Middle frontal gyrus (tissue), 1 donor: ENCODE measurements at regions not wholly inside any gene's neighbourhood (a gene's known extent, or its start where the extent isn't known, plus 50 kb on each side); places are given as distances from the start of the nearest gene placed in this dataset.
"Not testable (repeated sequence)": the region's sequence is repeated elsewhere in the genome, so short reads cannot be mapped to it uniquely, and the experiment has no call there.

Experiments
- DNase-seq: peaks from one replicate; pipeline ENCODE4 v3.0.0-alpha.2; 2015; ENCODE audit warnings: low spot score; ENCODE audit errors: extremely low spot score

DNA sequence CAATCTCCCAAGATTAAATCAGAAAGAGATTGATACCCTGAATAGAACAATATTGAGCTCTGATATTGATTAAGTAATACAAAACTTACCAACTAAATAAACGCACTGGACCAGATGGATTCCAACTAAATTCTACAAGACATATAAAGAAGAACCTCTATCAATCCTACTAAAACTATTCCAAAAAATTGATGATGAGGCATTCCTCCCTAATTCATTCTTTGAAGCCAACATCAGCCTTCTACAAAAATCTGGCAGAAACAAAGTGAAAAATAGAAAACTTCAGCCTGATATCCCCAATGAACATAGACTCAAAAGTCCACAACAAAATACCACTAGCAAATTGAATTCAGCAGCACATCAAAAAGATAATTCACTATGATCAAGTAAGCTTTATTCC, 695.5 kb downstream of the NYAP2 start:
- no peak for DNase-seq

DNA sequence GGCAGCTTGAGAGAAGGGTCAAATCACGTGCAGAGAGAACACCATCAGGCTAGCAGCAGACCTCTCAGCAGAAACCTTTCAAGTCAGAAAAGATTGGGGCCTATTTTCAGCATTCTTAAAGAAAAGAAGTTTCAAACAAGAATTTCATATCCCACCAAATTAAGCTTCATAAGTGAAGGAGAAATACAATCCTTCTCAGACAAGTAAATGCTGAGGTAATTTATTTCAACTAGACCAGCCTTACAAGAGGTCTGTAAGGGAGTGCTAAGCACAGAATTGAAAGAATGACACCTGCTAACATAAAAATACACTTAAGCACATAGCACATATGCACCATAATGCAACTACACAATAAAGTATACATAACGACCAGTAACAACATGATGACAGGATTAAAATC, 693.9 kb downstream of the NYAP2 start:
- DNase-seq = no peak

DNA sequence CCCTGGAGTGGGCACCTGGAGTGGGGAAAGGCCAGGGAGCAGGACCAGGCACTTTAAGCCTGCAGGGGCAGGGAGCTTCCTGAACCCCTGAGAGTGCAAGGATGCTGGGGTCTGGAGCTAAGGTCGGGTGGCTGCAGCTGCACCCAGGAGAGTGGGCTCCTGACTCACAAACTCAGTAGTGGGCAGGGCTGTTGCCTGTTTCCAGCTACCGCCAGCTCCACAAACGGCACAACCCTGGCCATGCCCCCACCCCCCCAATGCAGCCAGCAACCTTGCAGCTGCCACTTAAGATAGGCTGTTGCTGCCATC, 688.8 kb downstream of the NYAP2 start:
- no peak for DNase-seq

DNA sequence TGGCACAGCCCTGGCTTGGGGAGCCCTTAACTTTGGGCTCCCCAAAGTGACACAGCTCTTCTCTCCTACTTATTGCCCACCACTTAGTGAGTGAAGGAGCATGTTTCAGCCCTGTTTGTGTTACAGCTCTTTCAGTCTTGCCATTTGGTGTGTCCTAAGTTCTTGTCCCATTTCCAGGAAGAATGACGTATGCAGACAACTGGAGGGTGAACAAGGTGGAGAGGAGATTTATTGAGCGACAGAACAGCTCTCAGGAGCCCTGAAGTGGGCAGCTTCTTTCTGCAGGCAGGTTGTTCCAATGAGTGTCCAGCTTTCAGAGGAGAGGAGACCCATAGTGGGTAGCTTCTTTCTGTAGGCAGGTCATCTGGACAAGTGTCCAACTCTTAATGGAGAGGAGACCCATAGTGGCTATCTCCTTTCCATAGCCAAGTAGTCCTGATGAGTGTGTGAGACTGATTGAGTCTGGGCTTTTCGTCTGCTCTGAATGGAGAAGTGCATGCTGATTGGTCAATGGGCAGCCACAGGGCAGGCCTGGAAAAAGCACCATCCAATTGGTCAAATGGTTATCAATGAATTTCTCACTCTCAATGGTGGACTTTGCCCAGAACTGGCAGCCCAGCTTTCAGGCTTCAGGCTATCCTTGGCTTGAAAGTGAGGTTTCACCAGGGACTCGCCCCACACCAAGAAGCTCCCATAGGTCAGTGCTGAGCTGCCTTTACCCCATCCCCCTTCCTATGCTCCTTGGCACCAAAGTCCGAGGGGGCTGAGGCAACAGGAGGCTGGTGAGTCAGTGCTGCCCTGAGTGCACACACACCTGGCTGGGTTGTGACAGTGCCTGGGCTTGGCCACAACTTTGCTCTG, 688.2 kb downstream of the NYAP2 start:
- DNase-seq = no peak

DNA sequence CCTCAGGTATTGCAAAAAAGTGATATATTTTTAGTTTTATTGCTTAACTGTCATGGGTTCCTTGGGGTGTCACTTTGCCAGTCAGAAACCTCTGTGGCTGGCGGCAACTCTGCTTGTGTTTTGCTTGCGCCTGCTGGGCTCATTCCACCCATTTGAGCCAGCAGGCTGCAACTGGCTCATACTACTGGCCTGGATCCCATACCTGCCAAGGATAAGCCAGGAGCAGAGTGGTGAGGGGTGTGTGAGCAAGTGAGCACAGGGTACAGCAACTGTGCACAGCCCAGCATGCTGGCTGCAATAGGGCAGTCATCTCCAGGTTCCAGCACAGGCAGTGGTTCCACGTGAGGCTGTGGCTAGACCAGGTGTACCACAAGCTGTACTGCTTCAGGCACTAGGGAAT, 687.5 kb downstream of the NYAP2 start:
- no peak for DNase-seq

DNA sequence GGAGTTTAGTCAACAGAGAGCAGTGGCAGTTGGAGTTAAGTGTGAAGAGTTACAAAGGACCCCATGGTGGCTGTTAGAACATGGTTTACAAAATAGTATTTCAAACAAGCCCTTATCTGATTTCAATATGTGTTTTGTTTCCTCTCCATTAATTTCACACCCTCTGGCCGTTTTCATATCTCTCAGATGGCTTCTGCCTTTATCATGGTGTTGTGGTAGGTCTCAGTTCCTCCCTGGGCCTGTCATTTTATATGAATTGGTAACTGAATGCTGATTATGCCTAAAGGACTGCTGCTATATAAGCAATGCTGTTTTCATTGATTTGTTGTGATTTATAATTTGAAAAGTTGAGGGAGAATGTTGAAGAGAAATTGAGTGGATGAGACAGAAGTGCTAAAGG, 686.7 kb downstream of the NYAP2 start:
- no peak for DNase-seq

DNA sequence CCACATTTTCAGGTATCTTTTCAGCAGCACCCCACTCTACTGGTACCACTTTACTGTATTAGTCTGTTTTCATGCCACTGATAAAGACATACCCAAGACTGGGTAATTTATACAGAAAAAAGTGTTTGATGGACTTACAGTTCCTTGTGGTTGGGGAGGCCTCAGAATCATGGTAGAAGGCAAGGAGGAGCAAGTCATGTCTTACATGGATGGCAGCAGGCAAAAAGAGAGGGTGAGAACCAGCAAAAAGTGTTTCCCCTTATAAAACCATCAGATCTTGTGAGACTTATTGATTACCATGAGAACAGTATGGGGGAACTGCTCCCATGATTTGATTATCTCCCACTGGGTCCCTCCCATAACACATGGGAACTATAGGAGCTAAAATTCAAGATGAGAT, 685.9 kb downstream of the NYAP2 start:
- DNase-seq = not testable (repeated sequence)

DNA sequence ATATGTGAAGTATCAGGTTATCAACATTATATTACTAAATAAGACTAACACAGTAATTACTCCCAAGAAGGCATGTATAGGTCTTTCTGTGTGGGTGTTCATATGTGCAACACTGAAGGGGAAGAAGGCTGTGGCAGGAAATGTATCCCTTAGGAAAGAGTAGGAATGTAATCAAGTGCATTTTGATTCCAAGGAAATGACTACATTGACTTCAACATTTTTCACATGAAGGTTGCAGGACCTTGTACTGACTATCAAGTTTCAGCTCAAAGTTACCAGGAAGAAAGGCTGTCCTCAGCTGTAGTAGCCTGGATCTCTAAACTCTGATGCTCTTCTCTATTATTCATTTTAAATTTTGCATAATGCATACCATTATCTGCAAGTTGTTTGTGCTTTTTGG, 680.8 kb downstream of the NYAP2 start:
- DNase-seq = no peak

DNA sequence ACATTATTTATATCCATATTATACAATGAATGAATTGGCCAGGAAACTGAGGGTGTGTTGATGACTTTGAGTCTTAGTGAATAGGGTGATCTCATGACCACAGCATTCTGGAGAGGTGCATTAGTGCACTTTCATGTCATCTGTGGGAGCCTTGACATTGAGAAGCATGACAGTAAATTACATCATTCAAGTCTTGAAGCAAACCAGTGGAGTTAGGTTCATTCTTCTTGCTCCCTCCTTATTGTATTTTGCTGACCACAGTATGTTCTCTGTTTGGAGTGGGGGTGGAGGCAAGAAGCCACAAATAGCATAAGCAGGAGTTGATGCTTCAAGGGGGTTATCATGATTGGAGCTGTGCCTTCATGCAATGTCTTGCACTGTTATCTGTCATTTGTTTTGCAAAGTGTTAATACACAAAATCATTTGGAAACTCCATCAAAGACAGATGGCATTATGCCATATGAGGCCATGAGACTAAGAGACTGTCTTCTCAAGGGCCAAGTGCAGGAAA, 680.2 kb downstream of the NYAP2 start:
- no peak for DNase-seq

DNA sequence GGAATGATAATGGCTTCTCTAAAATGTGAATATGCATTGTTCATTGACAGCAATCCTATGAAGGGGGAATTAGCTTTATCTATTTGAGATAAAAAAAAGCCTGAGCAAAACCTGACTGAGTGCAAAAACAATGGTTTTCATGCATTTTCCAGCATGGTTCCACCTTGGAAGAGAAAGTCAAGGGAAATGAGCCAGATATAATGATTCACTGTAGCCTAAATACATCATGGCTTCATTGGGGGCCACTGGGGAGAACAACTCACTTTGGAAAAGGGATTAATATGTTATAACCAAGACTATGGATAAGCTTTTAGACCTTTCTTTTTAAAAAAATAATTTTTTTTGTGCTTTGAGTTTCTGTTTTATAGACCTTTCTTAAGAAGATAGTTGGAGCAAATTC, 679.7 kb downstream of the NYAP2 start:
- no peak for DNase-seq

DNA sequence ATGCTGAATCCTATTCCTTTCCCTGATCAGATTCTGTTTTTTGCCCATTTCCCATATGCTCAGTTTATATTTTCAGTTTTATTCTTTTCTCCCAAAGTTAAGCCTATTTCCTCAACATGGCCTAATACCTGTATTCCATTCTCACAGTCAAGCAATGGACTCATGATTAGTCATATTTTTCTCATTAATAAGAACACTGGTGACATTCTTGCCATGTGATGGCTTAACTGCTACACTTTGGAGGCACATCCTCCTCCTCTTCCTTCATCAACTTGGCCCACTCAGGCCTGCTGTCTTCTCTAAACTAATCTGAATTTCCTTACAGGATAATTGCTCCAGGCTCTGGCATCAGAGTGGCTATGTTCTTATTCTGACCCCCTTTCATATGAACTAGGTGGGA, 679.2 kb downstream of the NYAP2 start:
- no peak for DNase-seq

DNA sequence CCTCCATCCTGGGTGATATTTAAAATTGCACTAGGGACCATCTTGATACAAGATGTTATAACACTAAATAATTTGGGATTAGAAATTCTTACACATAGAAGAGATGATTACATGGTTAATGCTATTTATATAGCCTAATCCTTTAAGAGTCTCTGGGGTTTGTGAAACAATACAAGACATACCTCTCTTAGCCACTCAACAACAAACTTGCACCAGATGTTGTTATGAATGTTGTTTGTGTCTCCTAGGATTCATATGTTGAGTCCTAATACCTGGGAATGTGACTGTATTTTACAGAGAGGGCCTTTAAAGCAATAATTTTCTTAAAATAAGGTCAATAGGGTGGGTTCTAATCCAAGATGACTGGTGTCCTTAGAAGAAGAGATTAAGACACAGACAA, 678.3 kb downstream of the NYAP2 start:
- no peak for DNase-seq

DNA sequence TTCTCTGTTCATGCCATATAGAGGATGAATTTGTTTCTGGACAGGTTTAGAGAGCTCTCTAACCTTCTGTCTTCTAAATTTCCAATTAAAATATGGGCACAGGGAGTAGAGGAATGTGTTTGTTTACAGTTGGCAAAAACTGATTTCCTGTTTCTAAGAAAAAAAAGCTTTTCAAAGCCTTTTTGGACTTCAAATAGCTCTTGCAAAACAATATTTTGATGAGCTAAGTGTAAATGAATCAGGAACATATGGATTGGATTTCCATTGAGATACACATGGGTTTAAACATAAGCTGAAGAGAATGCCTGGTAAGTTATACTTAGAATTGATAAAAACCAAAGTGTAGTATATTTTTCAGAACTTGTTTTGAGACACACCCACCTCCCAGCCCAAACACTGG, 677.5 kb downstream of the NYAP2 start:
- no peak for DNase-seq

DNA sequence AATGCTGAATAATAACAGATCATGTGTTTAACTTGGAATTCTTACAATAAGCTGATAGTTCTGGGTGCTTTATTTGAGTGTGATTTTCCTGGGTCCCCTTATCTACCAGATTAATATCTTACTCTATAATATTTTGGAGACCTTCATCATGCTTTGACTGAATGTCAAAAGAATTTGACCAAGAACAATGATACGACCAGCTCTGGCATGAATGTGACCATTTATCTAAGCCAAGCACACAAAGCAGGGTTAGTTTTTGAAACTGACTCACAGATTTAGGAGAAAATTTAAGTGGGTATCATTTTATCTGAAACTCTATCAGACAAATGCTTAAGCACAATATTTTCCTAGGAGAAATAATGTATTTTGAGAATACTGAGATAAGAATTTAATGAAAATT, 677.0 kb downstream of the NYAP2 start:
- DNase-seq = no peak

DNA sequence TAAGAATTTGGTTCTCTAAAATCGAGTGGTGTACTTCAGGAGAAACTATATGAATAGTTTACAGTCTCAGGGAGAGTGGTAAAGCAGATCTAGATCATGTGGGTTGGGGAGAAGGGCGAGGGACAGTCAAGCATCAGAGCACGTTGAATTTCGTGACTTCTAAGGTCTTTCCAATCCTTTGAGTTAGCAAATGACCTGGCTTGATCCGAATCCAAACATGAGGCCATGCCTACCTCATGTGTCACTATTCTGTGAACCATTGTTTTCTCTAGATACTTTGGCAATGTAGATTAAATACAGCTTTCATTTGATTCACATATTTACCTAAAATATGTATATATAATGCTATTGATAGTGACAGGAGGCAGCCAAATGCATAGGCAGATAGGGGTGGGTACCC, 674.9 kb downstream of the NYAP2 start:
- DNase-seq = no peak

DNA sequence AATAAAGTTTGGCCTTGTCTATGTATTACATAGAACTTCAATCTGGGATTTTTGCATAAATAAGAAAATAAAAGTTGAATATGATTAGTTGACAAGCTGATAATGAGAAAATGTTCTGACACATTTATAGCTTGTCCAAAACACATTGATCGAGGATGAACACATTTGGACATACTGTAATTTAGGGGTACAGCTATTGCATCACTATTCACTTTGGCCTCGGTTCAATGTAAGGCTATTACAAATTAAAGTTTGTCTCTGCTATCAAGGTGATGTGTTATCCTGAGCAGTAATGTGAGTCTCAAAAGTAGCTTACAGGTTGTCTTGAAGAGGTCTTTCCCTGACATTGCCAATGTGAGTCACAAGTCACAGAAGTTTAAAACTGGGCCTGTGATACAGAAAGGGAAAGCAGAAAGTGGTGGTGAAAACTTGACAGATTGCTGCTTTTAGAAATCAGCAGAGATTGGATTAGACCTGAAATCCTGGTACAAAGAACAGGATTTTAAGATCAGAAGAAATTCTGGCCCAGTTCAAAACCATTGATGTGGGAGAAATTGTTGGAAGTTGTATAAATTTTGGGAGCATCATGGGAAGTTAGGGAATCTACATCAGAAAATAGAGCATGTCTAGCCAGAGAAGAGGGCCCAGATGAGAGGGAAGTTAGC, 674.1 kb downstream of the NYAP2 start:
- no peak for DNase-seq

DNA sequence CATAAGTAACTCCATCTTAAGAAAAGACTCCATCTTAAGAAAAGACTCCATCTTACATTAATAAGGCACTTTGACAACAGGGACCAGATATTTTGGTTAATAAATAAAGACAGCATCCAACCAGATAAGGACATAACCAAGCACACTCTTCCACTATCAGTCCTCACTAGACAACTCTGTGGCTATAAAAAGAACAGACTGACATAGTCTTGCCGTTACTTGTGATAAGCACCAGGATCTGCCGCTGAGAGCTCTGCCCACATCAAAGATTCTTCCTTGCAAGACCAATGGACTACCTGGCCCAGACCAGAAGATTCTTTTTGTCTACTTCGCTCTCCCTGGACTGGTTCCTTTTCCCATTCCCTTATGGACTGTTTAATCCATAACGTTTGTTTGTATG, 667.4 kb downstream of the NYAP2 start:
- DNase-seq = no peak

DNA sequence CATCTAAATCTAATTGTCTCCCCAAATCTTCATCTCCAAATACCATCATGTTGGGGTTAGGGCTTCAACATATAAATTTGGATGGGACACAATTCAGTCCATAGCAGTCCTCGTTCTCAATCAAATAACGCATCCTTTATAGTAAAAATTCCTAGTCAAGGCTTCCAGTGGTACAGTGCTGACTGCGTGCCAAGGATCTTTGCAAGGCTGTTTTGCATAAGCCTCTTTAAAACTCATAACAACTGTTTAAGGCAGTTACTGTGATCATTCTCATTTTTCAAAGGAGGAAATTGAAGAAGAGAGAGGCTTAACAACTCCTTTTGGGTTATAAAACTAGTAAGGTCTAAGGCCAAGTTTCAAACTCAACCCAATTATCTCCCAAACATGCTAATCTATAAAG, 666.9 kb downstream of the NYAP2 start:
- DNase-seq = no peak

DNA sequence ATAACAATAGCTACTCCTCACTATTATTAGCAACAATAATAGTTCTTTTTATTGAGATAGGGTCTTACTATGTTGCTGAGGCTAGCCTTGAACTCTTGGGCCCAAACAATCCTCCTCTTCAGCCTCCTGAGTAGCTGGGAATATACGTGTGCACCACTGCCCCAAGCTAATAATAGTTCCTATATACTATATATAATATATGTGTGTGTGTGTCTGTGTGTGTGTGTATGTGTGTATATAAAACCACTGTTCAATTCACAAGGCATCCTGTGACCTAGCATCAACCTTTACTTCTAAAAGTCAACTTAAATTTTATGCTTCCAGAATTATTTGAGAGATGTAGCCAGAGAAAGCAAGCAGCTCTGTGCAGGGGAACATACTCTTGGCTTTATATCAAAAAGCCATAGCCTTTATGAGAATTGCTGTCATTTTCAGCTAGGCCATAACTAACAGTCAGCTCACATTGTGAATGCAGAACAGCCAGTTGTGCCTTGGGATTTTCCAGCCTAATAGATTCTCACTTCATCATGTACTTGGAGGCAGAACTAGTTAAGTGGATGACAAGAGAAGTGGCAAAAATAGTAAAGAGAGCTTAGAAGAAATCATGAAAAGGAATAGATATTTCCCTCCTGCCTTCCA, 665.5 kb downstream of the NYAP2 start:
- DNase-seq = no peak

DNA sequence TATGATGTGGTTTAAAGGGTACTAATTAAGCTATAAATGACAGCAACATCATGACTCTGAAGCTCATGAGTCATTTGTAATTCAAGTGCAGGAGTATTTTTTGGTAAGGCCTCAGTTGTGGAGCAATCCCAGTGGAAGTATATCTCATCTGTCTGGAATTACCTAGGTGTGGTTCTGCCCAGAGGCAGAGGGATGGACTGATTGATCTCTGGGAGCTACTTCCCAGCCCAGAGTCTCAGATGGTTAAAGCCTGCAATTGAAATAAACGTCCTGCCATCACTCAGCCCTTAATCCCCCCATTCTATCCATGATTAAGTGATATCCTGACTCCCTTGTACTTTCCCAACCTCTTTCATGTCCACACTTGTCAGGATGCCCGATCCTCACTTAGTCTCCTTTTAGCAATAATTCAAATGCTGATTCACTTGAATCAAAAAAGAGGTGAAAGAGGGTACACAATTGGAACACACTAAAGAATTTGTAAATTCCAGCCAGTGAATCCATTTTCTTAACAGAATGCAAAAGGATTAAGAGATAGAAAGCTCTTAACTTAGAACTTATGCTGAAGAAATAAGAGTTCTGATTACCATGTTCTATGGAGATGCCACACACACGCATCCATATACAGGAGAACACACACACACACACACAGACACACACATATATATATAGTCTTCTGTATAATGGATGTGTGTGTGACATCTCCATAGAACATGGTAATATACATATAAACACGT, 664.4 kb downstream of the NYAP2 start:
- no peak for DNase-seq

DNA sequence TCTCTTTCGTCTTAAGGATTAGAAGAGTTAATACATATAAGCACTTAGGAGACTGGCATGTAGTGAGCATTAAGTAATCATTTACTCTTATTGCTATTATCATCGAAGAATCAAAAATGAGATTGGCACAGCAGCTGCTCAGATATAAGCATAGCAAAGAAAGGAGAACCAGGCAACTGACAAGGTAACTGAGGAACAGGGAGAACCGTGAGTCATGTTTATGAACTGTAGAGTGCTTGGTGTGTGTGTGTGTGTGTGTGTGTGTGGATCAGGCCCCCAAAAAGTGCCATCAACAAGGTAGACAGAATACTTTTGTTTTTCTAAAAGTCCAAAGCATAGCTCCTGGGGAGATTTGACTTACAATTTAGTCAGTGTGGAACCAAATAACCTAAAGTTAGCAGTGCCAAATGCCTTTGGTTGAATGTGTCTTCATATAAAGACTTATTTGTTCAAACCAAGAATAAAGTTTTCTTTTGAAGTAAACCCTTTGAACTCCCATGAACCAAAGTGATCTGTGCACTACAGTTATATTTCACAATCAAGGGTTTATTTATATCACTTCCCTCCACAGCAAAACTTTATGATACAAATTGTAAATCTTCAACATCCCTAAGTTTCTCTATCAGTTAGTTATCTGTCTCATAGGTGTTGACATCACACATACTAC, 660.6 kb downstream of the NYAP2 start:
- DNase-seq = no peak
